Bronchial epithelial cell (primary cell): ENCODE measurements at regions not wholly inside any gene's neighbourhood (a gene's known extent, or its start where the extent isn't known, plus 50 kb on each side); places are given as distances from the start of the nearest gene placed in this dataset.

Experiments used
- DNase-seq: peaks from one replicate; pipeline ENCODE4 v3.0.0-alpha.2; 2010; ENCODE audit warnings: low read depth
- FAIRE-seq: peaks from 2 replicates; lab custom pipeline; 2011; peaks lifted over from hg19 to GRCh38; lab: Jason Lieb, UNC
- H3K27me3 ChIP-seq: 2 replicates; pipeline ENCODE4 v1.5.1; 2011; ENCODE audit warnings: low read length; ENCODE audit not compliant: control insufficient read depth, insufficient read depth
- H3K36me3 ChIP-seq: 2 replicates; pipeline ENCODE4 v1.5.1; 2011; ENCODE audit warnings: low read length; ENCODE audit not compliant: control insufficient read depth, insufficient read depth
- H3K4me3 ChIP-seq: 2 replicates; pipeline ENCODE4 v1.5.1; 2011; ENCODE audit warnings: mild to moderate bottlenecking, low read depth, low read length, control low read depth
- TF ChIP-seq, protein P1 (sequence below): IDR thresholded peaks from 2 replicates; pipeline ENCODE4 v1.5.1; 2011; ENCODE audit warnings: mild to moderate bottlenecking, moderate library complexity, low read length, control low read depth, inconsistent platforms; ENCODE audit not compliant: insufficient read depth, severe bottlenecking

GRCh38 chr11:43602670-43603069 lies 77.9 kb upstream of the HSD17B12 start:
- Histone ChIP-seq H3K27me3 (peaks cover 2% of the 10 kb centered on the region), H3K4me3 (no peak overlapping the region), H3K36me3 (no peaks in the 10 kb centered on the region)
- TF ChIP-seq, protein P1, sequence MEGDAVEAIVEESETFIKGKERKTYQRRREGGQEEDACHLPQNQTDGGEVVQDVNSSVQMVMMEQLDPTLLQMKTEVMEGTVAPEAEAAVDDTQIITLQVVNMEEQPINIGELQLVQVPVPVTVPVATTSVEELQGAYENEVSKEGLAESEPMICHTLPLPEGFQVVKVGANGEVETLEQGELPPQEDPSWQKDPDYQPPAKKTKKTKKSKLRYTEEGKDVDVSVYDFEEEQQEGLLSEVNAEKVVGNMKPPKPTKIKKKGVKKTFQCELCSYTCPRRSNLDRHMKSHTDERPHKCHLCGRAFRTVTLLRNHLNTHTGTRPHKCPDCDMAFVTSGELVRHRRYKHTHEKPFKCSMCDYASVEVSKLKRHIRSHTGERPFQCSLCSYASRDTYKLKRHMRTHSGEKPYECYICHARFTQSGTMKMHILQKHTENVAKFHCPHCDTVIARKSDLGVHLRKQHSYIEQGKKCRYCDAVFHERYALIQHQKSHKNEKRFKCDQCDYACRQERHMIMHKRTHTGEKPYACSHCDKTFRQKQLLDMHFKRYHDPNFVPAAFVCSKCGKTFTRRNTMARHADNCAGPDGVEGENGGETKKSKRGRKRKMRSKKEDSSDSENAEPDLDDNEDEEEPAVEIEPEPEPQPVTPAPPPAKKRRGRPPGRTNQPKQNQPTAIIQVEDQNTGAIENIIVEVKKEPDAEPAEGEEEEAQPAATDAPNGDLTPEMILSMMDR, result no peak
- FAIRE-seq (no peak), DNase-seq (no peak)

DNA sequence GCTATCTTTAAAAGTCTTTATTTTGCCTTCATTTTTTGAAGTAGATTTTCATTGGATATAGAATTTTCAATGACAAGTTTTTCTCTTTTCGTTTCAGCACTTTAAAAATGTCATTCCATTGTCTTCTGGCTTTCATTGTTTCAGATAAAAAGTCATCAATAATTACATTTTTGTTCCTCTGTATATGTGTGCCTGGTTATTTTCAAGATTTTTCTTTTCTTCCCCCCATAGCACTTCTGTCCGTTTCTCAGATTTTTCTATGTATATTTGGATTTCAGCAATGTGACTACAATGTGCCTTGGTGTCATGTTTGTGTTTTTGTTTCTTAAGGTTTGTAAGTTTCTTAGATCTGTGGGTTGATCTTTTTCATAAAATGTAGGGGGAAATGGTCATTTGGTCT lies 66.3 kb upstream of the HSD17B12 start:
- Histone ChIP-seq H3K36me3 (no peaks in the 10 kb centered on the region), H3K27me3 (no peaks in the 10 kb centered on the region), H3K4me3 (no peak overlapping the region)
- FAIRE-seq, result no peak
- DNase-seq, result no peak
- TF ChIP-seq, protein P1, result no peak

- FAIRE-seq, result no peak
- Histone ChIP-seq H3K27me3 (no peaks in the 10 kb centered on the region), H3K36me3 (no peaks in the 10 kb centered on the region), H3K4me3 (no peak overlapping the region)
- DNase-seq, result no peak
- TF ChIP-seq, protein P1, result no peak
Measured at GRCh38 chr11:43619863-43620505, 60.6 kb upstream of the HSD17B12 start.

DNA sequence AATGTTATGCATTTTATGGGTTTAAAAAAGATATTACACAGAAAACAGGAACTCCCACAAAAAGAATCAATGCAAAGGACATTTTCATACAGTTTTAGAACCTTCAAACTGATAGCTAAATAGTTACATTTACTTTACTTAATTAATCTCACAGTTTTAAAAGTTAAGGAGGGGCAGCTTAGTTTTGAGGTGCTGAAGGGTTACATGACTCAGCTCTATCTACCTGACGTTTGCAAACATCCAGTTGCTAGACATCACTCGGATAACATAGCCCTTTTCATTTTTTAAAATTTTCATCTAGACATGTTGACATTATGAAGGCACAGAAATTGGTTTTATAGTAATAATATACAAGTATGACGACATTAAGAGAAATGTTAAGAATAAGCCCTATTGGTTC lies 53.7 kb upstream of the HSD17B12 start:
- FAIRE-seq, result no peak
- Histone ChIP-seq H3K4me3 (no peak overlapping the region), H3K36me3 (no peaks in the 10 kb centered on the region), H3K27me3 (no peaks in the 10 kb centered on the region)
- DNase-seq, result no peak
- TF ChIP-seq, protein P1, result no peak
